ENCODE measurements at regions not wholly inside any gene's neighbourhood (a gene's known extent, or its start where the extent isn't known, plus 50 kb on each side); places are given as distances from the start of the nearest gene placed in this dataset.
"Not testable (repeated sequence)": the region's sequence is repeated elsewhere in the genome, so short reads cannot be mapped to it uniquely, and the experiment has no call there.

- no peak for DNase-seq
Observed at GRCh38 chr11:79503028-79503427, 62.2 kb upstream of the TENM4 start.

GRCh38 chr11:79501707-79502106, 60.9 kb upstream of the TENM4 start:
- no peak for DNase-seq

- DNase-seq, result not testable (repeated sequence)
Observed at GRCh38 chr11:79499929-79500328, 59.1 kb upstream of the TENM4 start.

GRCh38 chr11:79498667-79499066, 57.8 kb upstream of the TENM4 start:
- DNase-seq, result no peak

GRCh38 chr11:79493555-79494171, 52.8 kb upstream of the TENM4 start:
- peak; percentile 44 for DNase-seq

GRCh38 chr11:79492008-79492407, 51.2 kb upstream of the TENM4 start:
- DNase-seq, result no peak

Measured in inflammatory macrophage treated with lipopolysaccharide for 4 hours (primary cell).